ENCODE measurements at regions not wholly inside any gene's neighbourhood (a gene's known extent, or its start where the extent isn't known, plus 50 kb on each side); places are given as distances from the start of the nearest gene placed in this dataset.
"Not testable (repeated sequence)": the region's sequence is repeated elsewhere in the genome, so short reads cannot be mapped to it uniquely, and the experiment has no call there.

- DNase-seq = no peak
- Histone ChIP-seq H3K27me3 (no peaks in the 10 kb centered on the region), H3K4me3 (no peak overlapping the region), H3K4me1 (no peaks in the 10 kb centered on the region), H3K27ac (no peak overlapping the region), H3K9me3 (peaks cover 0 to 4% (median 0%) of the 10 kb centered on the region in 3 donors), H3K36me3 (no peaks in the 10 kb centered on the region)
- TF ChIP-seq POLR2A (IDR thresholded peaks at IDR 0.05) (no peak), CTCF (IDR thresholded peaks at IDR 0.05) (no peak)
- intact Hi-C loops (cut with DNase I) = no loop called here
Measured at GRCh38 chr5:24162343-24162742, 482.4 kb downstream of the CDH10 start.

GRCh38 chr5:24163091-24163490 lies 481.7 kb downstream of the CDH10 start:
- WGBS, 2 donors = 53 to 63% methylated on average over 1 to 2 of the region's 2 CpGs
- intact Hi-C loops (cut with DNase I) = no loop called here
- Histone ChIP-seq H3K9me3 (peaks cover 0 to 4% (median 0%) of the 10 kb centered on the region in 3 donors), H3K27ac (no peak overlapping the region), H3K4me1 (no peaks in the 10 kb centered on the region), H3K36me3 (no peaks in the 10 kb centered on the region), H3K4me3 (no peak overlapping the region), H3K27me3 (no peaks in the 10 kb centered on the region)
- no peak for TF ChIP-seq POLR2A (IDR thresholded peaks at IDR 0.05)
- no peak for TF ChIP-seq CTCF (IDR thresholded peaks at IDR 0.05)
- DNase-seq = no peak

GRCh38 chr5:24167806-24168205 lies 477.0 kb downstream of the CDH10 start:
- Histone ChIP-seq H3K9me3 (peaks cover 0 to 4% (median 4%) of the 10 kb centered on the region in 3 donors), H3K4me1 (no peaks in the 10 kb centered on the region), H3K36me3 (no peaks in the 10 kb centered on the region), H3K27ac (no peak overlapping the region), H3K27me3 (no peaks in the 10 kb centered on the region), H3K4me3 (no peak overlapping the region)
- no peak for DNase-seq
- intact Hi-C loops (cut with DNase I) = no loop called here
- TF ChIP-seq POLR2A (IDR thresholded peaks at IDR 0.05) (no peak), CTCF (IDR thresholded peaks at IDR 0.05) (no peak)

- H3K36me3 ChIP-seq = no peaks in the 10 kb centered on the region
- H3K4me1 ChIP-seq = no peaks in the 10 kb centered on the region
- DNase-seq = no peak
- H3K9me3 ChIP-seq = peaks cover 0 to 4% (median 0%) of the 10 kb centered on the region in 3 donors
- TF ChIP-seq CTCF (IDR thresholded peaks at IDR 0.05) (no peak), POLR2A (IDR thresholded peaks at IDR 0.05) (no peak)
- H3K27ac ChIP-seq = no peak overlapping the region
- 86 to 88% methylated on average over 6 to 15 of the region's 16 CpGs for WGBS, 2 donors
- H3K4me3 ChIP-seq = no peak overlapping the region
- H3K27me3 ChIP-seq = no peaks in the 10 kb centered on the region
- intact Hi-C loops (cut with DNase I) = no loop called here
Measured at GRCh38 chr5:24170026-24170425, 474.8 kb downstream of the CDH10 start.

GRCh38 chr5:24170930-24171329 lies 473.8 kb downstream of the CDH10 start:
- H3K4me3 ChIP-seq = not testable (repeated sequence)
- 66 to 75% methylated on average over 2 of the region's 2 CpGs for WGBS, 2 donors

GRCh38 chr5:24177821-24178220 lies 467.0 kb downstream of the CDH10 start:
- intact Hi-C loops (cut with DNase I) = no loop called here
- 77 to 84% methylated on average over 4 of the region's 4 CpGs for WGBS, 2 donors
- no peak overlapping the region for H3K4me3 ChIP-seq
- DNase-seq = no peak
- no peaks in the 10 kb centered on the region for H3K4me1 ChIP-seq
- no peaks in the 10 kb centered on the region for H3K27me3 ChIP-seq
- H3K9me3 ChIP-seq = peaks cover 0 to 5% (median 0%) of the 10 kb centered on the region in 3 donors
- H3K27ac ChIP-seq = no peak overlapping the region
- TF ChIP-seq CTCF (IDR thresholded peaks at IDR 0.05) = no peak
- no peak for TF ChIP-seq POLR2A (IDR thresholded peaks at IDR 0.05)
- no peaks in the 10 kb centered on the region for H3K36me3 ChIP-seq

More at GRCh38 chr5:24170930-24171329, 473.8 kb downstream of the CDH10 start:
- H3K4me1 ChIP-seq; H3K27ac ChIP-seq; intact Hi-C loops (cut with DNase I); H3K9me3 ChIP-seq; DNase-seq; H3K27me3 ChIP-seq; H3K36me3 ChIP-seq: not testable (repeated sequence)
